ENCODE measurements at regions not wholly inside any gene's neighbourhood (a gene's known extent, or its start where the extent isn't known, plus 50 kb on each side); places are given as distances from the start of the nearest gene placed in this dataset.

DNA sequence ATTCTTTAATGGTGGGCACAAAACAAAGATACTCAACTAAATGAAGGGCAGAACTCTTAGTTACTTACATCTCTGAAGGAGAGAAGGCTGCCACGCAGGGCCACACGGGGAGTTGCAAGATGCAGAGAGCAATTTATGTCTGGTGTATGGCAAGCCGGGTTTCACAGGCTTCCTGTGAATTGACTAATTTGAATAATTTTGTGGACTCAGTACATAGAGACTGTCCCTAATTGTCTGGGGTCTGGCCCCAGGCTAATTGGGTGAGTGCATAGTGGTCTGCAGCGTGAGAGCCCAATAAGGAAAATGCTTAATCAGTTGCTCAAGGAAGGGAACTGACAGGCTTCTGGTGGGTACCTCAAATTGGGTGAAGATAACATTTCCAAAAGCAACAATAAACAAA, 205.7 kb downstream of the OTOR start:
- TF ChIP-seq CTCF (IDR thresholded peaks at IDR 0.05 in 2 of 3, conservative IDR thresholded peaks at IDR 0.05 in 1 of 3; ENCODE audit: control insufficient read depth in 2 of 3, extremely low read depth in 1 of 3, insufficient read depth in 1 of 3, low read depth in 3 of 3, low read length in 3 of 3) (no peak), MTA3 (IDR thresholded peaks at IDR 0.05; ENCODE audit: borderline replicate concordance, low read length) (no peak), CHD2 (IDR thresholded peaks at IDR 0.05; ENCODE audit: borderline replicate concordance, low read depth, low read length) (no peak), POLR2AphosphoS5 (IDR thresholded peaks at IDR 0.05; ENCODE audit: low read length) (no peak), POLR2A (IDR thresholded peaks at IDR 0.05; ENCODE audit: low read depth, low read length) (no peak)
- TF ChIP-seq, protein P1, sequence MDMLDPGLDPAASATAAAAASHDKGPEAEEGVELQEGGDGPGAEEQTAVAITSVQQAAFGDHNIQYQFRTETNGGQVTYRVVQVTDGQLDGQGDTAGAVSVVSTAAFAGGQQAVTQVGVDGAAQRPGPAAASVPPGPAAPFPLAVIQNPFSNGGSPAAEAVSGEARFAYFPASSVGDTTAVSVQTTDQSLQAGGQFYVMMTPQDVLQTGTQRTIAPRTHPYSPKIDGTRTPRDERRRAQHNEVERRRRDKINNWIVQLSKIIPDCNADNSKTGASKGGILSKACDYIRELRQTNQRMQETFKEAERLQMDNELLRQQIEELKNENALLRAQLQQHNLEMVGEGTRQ (IDR thresholded peaks at IDR 0.05; ENCODE audit: borderline replicate concordance, low read depth, low read length), result no peak
